ENCODE measurements at regions not wholly inside any gene's neighbourhood (a gene's known extent, or its start where the extent isn't known, plus 50 kb on each side); places are given as distances from the start of the nearest gene placed in this dataset.

- H3K4me3 ChIP-seq (ENCODE audit: low read length) = no peak overlapping the region
- TF ChIP-seq, protein P1, sequence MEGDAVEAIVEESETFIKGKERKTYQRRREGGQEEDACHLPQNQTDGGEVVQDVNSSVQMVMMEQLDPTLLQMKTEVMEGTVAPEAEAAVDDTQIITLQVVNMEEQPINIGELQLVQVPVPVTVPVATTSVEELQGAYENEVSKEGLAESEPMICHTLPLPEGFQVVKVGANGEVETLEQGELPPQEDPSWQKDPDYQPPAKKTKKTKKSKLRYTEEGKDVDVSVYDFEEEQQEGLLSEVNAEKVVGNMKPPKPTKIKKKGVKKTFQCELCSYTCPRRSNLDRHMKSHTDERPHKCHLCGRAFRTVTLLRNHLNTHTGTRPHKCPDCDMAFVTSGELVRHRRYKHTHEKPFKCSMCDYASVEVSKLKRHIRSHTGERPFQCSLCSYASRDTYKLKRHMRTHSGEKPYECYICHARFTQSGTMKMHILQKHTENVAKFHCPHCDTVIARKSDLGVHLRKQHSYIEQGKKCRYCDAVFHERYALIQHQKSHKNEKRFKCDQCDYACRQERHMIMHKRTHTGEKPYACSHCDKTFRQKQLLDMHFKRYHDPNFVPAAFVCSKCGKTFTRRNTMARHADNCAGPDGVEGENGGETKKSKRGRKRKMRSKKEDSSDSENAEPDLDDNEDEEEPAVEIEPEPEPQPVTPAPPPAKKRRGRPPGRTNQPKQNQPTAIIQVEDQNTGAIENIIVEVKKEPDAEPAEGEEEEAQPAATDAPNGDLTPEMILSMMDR (conservative IDR thresholded peaks at IDR 0.05; ENCODE audit: low read depth, low read length) = no peak
- no peak for DNase-seq (ENCODE audit: low read depth)
Observed at GRCh38 chr6:106829451-106829850, 145.1 kb downstream of the CD24 start.

GRCh38 chr6:106827081-106827480 lies 147.4 kb downstream of the CD24 start:
- TF ChIP-seq, protein P1 (conservative IDR thresholded peaks at IDR 0.05; ENCODE audit: low read depth, low read length) = no peak

DNA sequence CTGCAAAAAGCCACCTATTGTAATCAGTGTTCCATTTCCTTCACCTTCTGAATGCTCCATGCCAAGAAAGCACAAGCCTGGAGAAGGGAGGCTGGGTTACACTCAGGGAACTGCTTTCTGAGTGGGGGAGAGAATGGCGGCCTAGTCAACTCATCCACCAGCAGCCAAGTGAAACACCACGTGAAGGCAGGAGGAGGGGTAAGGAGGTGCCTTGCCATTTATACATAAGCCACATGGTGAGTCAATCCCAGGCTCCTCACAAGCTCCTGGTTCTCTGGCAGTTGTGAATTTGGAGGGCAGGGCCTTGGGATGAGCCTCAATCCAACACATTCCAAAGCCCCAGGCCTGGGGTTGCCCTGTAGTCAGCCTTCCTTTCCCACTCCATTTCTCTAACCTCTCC lies 149.4 kb downstream of the CD24 start:
- no peak overlapping the region for H3K4me3 ChIP-seq (ENCODE audit: low read length)
- DNase-seq (ENCODE audit: low read depth) = no peak
- TF ChIP-seq, protein P1 (conservative IDR thresholded peaks at IDR 0.05; ENCODE audit: low read depth, low read length) = no peak

More at GRCh38 chr6:106827081-106827480, 147.4 kb downstream of the CD24 start:
- no peak for DNase-seq (ENCODE audit: low read depth)
- H3K4me3 ChIP-seq (ENCODE audit: low read length) = no peak overlapping the region

DNA sequence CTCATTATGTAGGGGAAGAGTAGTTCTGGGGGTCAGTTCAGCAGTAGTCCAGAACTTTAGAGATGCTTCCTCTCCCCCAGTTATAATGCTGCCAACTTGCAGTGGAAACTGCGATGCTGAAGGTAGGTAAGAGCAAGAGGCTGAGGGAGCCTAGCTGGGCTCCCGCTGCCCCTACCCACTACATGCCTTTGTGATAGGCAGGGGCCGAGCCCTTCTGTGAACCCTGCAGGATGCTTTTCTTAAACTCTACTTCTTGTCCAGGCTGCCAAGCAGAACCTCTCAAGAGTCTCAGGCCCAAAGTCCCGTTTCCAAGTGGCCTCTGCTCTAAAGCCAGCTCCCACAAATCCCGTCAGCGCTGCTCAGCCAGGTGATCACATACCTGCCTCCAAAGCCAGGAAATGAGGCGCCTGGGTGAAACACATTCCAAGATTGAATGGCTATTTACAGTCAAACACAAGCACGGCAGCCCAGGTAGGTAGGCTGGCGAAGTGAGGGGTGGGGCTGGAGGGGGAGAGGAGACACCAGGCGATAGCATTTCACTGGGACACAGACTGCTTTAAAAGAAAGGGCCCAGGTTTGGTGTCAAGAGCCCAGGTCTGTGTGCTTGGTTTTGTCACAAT lies 150.7 kb downstream of the CD24 start:
- TF ChIP-seq, protein P1 (conservative IDR thresholded peaks at IDR 0.05; ENCODE audit: low read depth, low read length) = no peak
- no peak overlapping the region for H3K4me3 ChIP-seq (ENCODE audit: low read length)
- no peak for DNase-seq (ENCODE audit: low read depth)

- no peak overlapping the region for H3K4me3 ChIP-seq (ENCODE audit: low read length)
- TF ChIP-seq, protein P1 (conservative IDR thresholded peaks at IDR 0.05; ENCODE audit: low read depth, low read length) = no peak
- no peak for DNase-seq (ENCODE audit: low read depth)
Observed at GRCh38 chr6:106823058-106823457, 151.5 kb downstream of the CD24 start.

DNA sequence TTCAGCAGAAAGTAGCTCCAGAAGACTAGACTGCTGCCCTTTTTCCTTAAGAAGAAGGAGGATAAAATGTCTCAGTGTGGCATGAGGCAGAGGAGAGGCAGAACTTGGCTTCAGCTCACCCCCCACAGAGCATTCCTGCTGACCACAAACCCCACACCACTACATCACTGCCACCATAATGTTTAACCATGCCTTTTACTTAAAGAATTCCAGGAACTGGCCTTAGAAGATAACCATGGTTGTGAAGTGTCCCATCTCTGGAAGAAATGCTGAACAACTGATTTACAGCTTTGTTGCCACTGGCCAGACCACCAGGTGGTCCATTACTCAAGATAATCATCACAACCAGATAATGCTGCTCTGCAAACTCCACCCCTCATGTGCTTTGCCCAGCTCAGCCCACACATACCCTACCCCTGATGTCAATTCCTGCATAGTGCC lies 154.1 kb downstream of the CD24 start:
- no peak for DNase-seq (ENCODE audit: low read depth)

More for the DNA sequence above, 154.1 kb downstream of the CD24 start:
- no peak overlapping the region for H3K4me3 ChIP-seq (ENCODE audit: low read length)
- TF ChIP-seq, protein P1 (conservative IDR thresholded peaks at IDR 0.05; ENCODE audit: low read depth, low read length) = no peak
